ENCODE measurements at regions not wholly inside any gene's neighbourhood (a gene's known extent, or its start where the extent isn't known, plus 50 kb on each side); places are given as distances from the start of the nearest gene placed in this dataset.

- CTCF ChIA-PET = no interaction called here
- WGBS (ENCODE audit: insufficient coverage, insufficient replicate concordance, low lambda C conversion rate, missing lambda C conversion rate) = 71% methylated on average over 6 of the region's 6 CpGs
- intact Hi-C loops (cut with micrococcal nuclease; ENCODE audit: unreplicated experiment) (no loop called here), in situ Hi-C loops (cut with MboI) (no loop called here)
- H3K36me3 ChIP-seq (ENCODE audit: control insufficient read depth in 2 of 2, insufficient read depth in 2 of 2, low read length in 1 of 2) = no peaks in the 10 kb centered on the region
- RAD21 ChIA-PET (ENCODE audit: unreplicated experiment) = no interaction called here
- DNase-seq (ENCODE audit: low read depth, low spot score) = no peak
- no peak for TF ChIP-seq KAT2A (conservative IDR thresholded peaks at IDR 0.05; ENCODE audit: control insufficient read depth, low read depth, low read length)
- no peak for TF ChIP-seq MYB (IDR thresholded peaks at IDR 0.05; ENCODE audit: borderline replicate concordance, low read depth, low read length)
- TF ChIP-seq STAT3 (IDR thresholded peaks at IDR 0.05; ENCODE audit: low read depth, low read length) = no peak
- no peak for TF ChIP-seq RFX5 (IDR thresholded peaks at IDR 0.05; ENCODE audit: low read depth, low read length)
- TF ChIP-seq TCF12 (IDR thresholded peaks at IDR 0.05; ENCODE audit: low read depth, low read length) = no peak
- no peak for TF ChIP-seq BHLHE40 (IDR thresholded peaks at IDR 0.05; ENCODE audit: borderline replicate concordance in 1 of 2, low read depth in 2 of 2, low read length in 1 of 2)
- no peak for TF ChIP-seq LARP7 (IDR thresholded peaks at IDR 0.05)
- no peak for TF ChIP-seq BCL3 (IDR thresholded peaks at IDR 0.05; ENCODE audit: borderline replicate concordance, insufficient read depth, low read depth, low read length, poor library complexity, severe bottlenecking)
- no peak for TF ChIP-seq SPI1 (IDR thresholded peaks at IDR 0.05; ENCODE audit: borderline replicate concordance, insufficient read depth, low read depth, low read length)
- no peak for TF ChIP-seq ATF2 (IDR thresholded peaks at IDR 0.05; ENCODE audit: low read length)
- TF ChIP-seq ETV6 (conservative IDR thresholded peaks at IDR 0.05 in 1 of 2, IDR thresholded peaks at IDR 0.05 in 1 of 2; ENCODE audit: borderline replicate concordance in 1 of 2, low read depth in 1 of 2) = no peak
- no peaks in the 10 kb centered on the region for H3K79me2 ChIP-seq (ENCODE audit: control insufficient read depth, insufficient read depth, low read length)
- H3K27ac ChIP-seq (ENCODE audit: control insufficient read depth, insufficient read depth) = no peak overlapping the region
- H3K9ac ChIP-seq (ENCODE audit: control insufficient read depth, insufficient read depth, low read length) = no peak overlapping the region
- H3K4me3 ChIP-seq = no peak overlapping the region
- no peaks in the 10 kb centered on the region for H3K9me3 ChIP-seq (replicated peaks; ENCODE audit: control insufficient read depth, insufficient read depth, low read length)
- no peak overlapping the region for H3K4me2 ChIP-seq (ENCODE audit: control insufficient read depth, insufficient read depth)
- FAIRE-seq = no peak
- H4K20me1 ChIP-seq (ENCODE audit: control insufficient read depth, insufficient read depth) = no peaks in the 10 kb centered on the region
- no peaks in the 10 kb centered on the region for H3K27me3 ChIP-seq (replicated peaks in 1 of 2; ENCODE audit: control insufficient read depth in 2 of 2, insufficient read depth in 2 of 2, low read length in 1 of 2)
- POLR2A ChIA-PET = no interaction called here
- H2AFZ ChIP-seq (ENCODE audit: control insufficient read depth, low read depth, low read length) = no peak overlapping the region
- no peaks in the 10 kb centered on the region for H3K4me1 ChIP-seq (ENCODE audit: control insufficient read depth, insufficient read depth, low read length)
- SMC1A ChIA-PET (ENCODE audit: uncharacterized antibody, unreplicated experiment) = no interaction called here
- ATAC-seq = no peak
- BruUV-seq (replicated peaks) = no TSS peak
These were observed 232.0 kb downstream of the SNCA start for GRCh38 chr4:89604951-89605350.
